Stimulated activated CD8-positive, alpha-beta memory T cell treated with anti-CD3 and anti-CD28 coated beads, Interleukin-12 subunit alpha, Interleukin-12 subunit beta, amount 100 ng/mL, for 4 hours (primary cell): ENCODE measurements at regions not wholly inside any gene's neighbourhood (a gene's known extent, or its start where the extent isn't known, plus 50 kb on each side); places are given as distances from the start of the nearest gene placed in this dataset.
A peak's percentile ranks its signal among the peaks of the same experiment; 100 is the strongest.

Experiments
- DNase-seq: peaks from one replicate; pipeline ENCODE4 v3.0.0-alpha.2; 2020; ENCODE audit warnings: low read depth

DNA sequence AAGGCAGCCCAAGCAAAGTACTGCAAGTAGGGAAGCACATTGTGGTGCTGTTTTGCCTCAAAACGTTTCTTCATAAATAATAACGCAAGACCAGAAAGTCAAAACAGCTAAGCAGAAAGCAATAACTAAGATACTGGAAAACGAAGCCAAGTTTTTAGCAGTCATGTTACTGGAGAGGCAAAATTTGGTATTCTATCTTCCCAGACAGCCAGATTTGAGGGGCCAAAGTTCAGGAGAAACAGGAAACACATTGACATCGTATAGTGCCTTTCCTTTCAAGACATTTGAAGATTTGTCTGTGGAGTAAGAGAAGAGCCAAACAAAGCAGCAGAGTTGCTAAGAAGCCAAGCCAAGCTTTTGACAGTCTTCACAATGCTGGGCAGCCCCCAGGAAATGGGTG, 843.6 kb upstream of the NECTIN3 start:
- DNase-seq = no peak

DNA sequence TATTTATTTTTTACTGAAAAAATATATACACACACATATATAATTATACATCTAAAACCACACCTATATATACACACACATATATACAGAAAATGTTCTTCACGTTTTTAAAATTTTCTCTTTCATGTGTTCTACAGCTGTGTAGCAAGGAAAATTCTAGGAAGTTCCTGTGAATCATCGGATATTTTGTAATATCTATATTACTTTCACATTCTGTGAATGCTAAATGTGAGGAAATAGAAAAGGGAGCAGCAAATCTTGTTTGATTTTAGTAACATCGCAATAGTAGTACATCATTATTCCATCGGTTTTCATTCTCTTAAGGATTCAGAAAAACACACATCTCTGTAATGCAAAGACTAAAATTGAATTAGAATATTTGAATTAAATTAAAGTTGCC, 836.8 kb upstream of the NECTIN3 start:
- no peak for DNase-seq

DNA sequence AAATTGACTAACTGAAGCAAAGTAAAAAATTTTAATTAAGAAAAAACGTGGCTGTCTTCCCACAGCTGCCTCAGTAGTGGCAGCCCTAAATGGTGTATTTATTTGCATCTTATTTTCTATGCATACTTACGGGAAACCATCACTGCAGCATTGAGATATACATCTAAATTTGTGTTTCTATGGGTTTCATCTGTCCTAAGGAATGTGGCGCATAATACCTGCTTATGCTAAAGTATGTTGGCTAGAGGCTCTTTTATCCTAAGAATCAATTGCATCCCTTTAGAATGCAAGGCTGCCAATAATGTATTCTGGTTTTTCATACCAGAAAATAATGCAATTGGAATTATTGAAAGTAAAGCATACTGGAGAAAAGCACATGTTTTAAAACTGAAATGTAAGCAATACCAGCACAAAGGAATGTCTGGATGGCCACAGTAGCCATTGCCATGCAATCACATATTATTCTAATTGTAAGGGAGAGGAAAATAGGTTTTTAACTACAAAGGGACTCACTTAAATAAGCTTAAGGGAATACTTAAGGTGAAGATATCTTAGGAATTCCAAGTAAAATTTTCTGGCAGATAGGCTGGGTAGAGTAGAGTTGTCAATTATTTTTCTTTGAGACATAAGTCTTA, 834.5 kb upstream of the NECTIN3 start:
- DNase-seq = no peak

DNA sequence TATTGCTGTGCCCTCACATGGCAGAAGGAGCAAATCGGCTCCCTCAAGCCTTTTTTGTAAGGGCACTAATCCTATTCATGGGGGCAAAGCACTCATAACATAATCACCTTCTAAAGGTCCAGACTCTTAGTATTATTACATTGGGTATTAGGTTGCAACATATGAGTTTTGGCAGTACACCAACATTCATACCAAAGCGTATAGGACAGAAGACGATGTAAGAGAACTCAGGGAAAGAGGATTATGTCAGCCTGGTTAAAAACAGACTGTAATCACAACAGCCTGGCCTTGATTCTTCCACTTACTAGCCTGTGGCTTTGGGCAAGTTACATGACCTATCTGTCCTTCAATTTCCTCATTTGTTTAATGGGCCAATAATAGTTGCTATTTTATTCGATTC, 828.5 kb upstream of the NECTIN3 start:
- no peak for DNase-seq

DNA sequence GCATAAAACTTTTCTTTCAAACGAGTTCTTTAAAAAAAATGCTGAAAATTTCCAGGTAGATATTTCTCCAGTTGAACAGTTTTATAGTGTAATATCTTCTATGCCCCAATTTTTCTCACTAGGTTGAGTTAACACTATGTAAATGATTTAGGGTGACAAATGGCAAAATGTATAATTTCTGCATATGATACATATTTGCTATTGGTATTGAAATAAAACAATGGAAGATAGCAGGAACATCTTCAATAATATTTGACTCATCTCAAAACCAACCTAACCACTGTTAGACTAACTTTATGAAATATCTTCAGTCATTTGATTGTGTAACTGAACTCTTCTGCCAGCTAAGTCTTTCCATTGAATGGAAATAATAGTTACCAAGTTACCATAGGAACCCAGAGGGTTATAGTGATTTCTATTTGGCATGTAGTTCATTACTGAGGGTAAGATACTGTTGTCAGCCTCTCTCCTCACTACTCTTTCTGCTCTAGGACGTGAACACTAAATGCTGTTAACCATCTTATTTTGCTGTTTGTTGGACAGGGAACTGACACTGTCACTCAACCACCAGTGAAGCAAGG, 824.7 kb upstream of the NECTIN3 start:
- DNase-seq = no peak

DNA sequence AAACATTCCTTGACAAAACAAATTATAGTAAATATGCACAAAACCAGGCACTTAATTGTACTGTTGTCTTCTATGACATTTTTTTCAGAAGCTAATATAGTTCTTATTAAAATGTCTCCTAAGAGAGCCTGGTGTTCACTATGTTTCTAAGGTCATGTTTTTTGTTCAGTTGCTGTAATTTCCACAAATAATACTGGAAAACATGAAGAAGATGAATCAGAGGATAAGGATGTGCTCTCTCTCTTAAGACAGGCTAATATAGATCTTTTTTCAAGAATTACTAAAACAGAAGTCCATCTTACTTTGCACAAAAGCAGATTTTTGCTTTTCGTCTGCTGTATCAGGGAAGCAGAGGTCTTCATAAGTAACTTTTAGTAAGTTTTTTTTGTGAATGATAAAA, 823.0 kb upstream of the NECTIN3 start:
- DNase-seq = no peak

DNA sequence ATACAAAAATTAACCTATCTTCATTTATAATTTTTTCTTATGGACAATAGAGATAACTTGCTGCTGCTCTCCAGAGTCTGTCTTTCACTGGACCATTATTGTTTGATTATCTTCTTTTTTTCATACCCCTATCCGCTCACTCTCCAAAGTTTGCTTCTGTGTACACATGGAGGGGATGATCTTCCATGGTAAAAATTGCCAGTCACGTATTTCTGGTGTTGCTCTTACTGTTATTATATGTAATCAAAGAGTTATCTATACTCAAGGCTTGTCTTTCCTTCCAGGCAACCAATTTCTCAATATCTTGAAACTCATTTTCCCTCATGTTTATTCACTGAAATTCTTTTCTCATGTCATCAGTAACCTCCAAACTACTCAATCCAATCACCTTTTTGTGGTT, 817.8 kb upstream of the NECTIN3 start:
- no peak for DNase-seq

DNA sequence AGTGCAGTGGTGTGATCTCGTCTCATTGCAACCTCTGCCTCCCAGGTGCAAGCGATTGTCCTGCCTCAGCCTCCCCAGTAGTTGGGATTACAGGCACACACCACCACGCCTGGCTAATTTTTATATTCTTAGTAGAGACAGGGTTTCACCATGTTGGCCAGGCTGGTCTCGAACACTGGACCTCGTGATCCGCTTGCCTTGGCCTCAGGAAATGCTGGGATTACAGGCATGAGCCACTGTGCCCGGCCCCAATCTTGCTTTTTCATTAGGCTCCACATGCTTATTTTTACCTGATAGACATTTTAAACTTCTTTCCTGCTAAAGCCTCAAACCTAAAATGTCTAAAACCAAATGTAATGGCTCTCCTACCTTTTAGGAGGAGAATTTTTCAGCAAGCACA, 817.0 kb upstream of the NECTIN3 start:
- no peak for DNase-seq

DNA sequence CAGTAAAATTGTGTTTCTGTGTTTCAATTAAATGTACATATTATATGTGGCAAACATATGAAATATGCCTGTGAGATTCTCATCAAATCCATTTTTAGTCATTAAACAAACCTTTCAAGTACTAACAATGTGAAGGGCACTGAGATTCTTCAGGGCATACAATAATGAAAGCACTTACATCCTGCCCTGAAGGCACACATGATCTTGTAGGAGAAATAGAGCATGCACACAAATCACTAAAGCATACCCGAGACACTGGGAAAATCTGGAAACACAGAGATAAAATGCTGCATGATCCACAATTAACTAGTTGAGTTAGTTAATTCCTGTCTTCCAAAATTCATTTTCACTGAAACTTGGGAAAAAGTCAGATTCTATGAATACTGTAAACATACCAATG, 810.5 kb upstream of the NECTIN3 start:
- no peak for DNase-seq

DNA sequence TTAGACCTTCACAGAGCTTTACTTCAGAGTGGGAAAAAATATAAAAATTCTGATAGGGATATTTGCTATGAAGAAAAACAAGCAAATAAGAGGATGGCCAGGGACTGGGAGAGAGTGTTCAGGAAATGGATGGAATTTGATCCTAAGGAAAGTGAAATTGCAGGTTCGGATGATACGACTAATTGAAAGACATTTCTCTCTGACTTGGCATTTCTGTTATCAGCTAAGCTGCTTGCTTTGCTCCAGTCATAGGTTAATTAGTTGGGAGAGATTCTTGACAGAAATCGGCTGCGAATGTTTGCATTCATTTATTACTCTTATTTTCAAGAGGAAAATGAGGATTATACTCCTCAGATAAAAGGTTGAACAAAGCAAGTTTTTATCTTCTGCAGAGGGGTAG, 808.7 kb upstream of the NECTIN3 start:
- no peak for DNase-seq

DNA sequence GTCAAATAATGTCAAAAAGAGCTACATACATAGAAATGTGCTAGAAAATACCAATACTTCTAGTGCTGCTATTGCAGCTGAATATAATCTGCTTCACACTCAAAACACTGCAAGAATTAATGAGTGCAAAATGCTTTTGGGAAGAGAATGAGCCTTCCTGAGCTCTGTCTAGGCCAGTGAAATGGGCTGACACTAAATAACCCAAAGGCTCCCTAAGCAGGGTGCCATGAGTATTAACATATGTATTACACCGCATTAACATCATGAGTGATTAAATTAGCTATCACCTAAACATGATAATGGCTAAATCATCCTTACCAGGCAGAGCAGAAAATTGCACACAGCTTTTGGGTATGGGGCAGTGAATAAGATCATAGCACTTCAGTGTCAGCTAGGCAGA, 806.3 kb upstream of the NECTIN3 start:
- DNase-seq = no peak

DNA sequence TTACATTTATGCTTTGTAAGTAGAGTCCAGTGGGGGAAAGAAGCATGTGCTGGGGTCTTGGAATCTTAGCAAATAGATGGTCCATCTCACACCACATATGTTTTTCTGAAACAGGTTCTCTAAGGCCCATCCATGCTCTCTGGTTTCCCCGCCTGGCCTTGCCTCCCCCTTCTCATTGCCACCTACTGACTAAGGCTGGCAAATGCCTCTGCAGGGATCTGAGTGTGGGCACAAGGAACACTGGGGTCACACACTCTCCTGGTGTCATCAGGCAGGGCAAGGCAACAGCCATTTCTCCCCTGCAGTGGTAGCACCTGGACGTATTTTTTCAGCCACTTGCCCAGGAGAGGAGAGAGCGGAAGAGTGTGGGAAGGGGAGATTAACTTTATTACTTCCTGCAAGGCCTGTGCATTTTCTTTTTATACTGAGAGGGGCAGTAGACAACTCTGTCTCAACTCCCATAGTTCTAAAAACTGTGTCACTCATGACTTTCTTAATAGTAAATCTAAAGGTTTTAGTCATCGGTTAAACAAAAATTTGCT, 804.2 kb upstream of the NECTIN3 start:
- no peak for DNase-seq

DNA sequence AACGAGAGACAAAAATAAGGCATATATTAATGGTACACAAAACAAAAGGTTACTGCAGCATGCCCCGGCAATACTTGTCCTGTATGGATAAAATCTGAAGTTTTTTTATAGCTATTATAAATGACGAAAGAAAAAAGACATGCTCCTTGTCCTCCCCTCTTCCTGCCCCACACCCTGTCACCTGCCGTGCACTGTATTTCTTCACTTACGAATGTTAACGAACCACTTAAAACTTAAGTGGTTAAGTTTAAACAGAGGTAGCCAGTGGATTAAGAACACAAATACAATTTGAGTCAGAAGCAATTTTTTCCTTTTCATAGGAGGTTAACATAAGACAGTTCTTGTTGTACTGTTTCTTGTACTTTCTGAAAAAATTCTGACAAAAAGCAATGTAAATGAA, 799.1 kb upstream of the NECTIN3 start:
- no peak for DNase-seq

DNA sequence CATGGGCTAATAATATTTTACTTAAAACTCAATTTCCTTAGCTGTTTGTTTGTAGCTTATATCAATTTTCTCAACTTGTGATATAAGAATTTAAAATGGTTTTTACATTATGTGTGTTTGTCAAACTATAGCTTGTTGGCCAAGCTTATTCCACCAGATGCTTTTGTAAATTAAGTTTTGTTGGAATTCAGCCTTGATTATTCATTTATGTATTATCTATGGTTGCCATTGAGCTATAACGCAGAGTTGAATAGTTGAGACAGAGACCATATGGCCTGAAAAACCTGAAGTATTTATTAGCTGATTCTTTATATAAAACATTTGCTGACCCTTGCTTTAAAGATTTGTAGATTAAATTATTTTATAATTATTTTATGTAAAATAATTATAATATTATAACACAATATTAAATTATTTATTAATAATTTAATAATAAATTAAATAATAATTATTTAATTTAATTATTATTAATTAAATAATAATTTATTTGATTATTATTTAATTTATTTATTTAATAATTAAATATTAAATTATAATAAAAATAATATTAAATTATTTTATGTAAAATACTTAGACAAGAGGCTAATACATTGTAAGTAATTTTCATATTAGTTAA, 779.6 kb upstream of the NECTIN3 start:
- no peak for DNase-seq

DNA sequence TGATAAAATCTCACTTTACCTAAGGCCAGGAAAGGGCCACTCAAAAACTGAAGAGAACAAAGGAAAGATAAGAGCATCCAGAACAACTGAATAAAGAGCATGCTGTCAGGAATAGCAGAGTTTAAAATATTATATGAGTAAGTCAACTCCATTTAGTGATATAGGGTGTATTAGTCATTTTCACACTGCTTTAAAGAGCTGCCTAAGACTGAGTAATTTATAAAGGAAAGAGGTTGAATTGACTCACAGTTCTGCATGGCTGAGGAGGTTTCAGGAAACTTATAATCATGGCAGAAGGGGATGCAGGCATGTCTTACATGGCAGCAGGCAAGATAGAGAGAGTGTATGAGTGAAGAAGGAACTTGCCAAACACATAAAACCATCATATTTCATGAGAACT, 778.0 kb upstream of the NECTIN3 start:
- no peak for DNase-seq

DNA sequence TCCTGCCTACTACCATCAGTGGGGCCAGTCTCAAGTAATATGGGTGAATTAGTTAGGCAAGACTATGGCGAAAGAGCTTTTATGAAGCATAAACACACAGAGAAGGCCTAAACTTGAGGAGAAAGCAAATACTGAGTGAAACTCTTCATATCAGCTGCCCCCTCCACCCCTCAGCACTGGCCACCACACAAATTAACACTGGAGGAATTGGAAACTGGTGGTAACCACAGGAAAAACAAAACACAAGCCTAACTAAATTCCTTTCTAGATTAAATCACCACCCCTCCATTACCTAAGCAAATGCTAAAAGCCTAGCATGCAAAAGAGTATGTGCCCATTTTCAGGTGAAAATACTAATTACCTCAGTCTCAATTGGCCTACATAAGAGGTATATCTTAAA, 774.7 kb upstream of the NECTIN3 start:
- no peak for DNase-seq

DNA sequence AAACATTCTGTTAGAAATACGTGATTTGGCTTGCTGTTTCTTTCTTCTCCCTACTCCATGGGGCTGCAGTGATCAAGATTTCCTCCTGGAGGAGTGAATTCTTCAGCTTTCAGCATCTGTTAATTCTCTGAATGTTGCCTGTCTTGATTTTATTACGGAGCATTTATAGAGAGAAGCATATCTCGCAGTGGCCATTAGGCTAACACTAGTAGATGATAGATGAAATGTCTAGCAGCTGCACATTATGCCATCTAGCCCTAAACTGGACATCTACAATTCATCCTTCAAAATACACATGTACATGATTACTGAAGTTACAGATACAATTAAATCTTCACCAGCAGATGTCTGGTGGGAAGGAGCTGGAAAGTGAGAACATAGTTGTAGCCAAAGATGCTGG, 769.8 kb upstream of the NECTIN3 start:
- no peak for DNase-seq

DNA sequence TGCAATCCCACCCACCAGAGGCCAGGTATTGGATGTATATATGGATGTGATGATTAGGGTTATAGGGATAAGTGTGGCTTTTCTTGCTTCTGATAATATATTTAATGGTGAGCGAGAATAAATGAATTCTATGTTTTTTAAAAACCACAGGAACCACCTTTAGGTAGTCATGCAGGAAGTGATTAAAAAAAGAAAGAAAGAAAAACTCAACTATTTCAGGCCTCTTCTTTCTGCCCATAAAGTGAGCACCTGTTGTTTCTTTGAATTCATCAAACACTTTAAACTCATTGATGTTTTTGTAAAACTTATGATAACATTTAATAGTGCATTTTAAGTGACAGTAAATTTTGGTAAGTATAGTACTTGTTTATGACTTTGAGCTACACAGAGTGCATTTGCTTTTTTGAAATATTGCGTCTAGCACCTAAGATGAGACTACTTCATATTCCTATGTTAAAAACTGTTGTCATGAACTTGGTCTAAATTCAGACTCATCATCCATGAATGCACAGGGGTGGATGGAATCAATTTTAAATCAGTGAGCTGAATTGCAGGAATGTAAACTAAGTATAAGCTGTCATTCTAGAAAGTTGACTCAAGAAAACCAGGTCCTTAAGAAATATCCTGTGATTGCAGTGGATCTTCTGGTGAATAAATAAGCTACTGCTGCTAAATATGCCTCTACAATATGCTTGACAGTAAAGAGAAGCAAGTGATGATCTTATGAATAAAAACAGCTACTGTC, 764.4 kb upstream of the NECTIN3 start:
- DNase-seq = no peak

DNA sequence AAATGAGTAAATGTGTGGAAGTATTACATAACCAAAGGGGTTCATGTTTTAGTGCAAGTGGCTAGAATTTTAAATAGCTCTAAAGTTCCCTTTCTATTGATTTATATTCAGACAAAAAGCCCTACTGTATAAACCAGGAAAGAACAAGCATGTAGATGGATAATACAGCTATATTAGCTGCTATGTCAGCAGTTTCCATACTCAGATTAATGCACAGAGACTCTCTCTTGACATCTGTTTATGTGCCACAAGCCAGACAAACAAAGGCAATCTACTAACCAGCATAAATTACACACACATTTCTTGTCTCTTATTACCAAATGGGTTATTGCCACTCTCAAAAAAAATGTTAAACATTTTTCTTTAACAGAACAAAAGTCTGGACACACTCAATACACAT, 760.1 kb upstream of the NECTIN3 start:
- DNase-seq = no peak

DNA sequence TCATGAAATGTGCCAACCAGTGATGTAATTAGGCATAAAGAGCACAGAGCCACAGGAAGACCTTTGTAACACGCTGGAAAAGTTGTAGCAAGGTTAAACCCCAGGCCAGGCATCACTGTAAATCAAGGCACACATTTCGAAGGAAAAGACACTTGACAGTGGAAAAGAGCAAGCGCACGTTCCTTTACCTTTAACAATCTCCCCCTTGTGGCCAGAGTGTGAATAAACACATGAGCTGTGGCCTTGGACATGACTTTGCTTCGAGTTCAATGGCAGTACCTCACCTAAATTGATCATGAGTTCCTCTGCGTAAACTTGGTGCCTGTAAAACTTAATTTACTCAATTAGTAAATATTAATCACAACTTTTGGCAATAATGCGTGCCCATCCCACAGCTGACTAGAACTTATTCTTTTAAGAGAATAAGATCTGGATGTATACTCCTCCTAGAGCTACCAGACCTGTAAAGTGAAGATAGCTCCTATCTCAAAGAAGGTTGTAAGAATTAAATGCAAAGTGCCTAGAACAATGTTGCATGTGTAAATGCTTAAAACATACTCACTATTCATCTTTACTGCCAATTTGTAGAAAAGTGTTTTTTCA, 757.0 kb upstream of the NECTIN3 start:
- DNase-seq = peak; percentile 0

DNA sequence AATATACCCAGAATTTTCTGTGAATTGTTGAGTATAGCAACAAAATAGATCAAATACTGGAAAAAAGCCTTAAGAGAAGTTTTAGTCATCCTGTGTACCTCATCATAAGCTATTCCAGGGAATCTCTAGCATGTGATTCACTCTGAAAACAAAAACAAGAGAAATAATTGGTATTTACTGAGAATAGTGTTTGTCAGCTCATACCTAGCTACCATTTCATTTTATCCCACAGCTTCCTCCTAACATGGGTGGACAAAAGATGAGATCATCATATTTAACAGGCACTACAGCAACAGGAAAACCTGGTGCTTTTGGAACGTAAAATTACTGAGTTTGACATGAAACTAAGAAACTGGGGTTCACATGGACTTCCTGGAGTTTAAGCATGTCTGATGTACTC, 753.5 kb upstream of the NECTIN3 start:
- no peak for DNase-seq

DNA sequence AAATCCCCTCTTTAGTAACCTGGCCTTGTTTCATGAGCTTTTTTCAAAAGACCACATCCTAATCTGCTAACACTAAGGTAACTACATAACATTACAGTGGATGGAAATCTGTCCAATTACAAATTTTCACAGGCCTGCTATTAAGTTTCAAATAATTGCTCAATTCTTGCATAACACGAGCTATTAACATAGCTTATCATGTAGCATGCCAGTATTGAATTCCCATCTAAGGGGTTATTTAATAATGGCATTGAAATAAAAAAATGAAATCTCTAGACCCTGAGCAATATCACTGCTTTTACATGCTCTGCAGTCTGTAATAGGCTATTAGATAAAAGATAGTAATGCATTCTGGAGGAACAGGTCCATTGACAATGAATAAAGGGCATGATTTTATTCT, 748.3 kb upstream of the NECTIN3 start:
- DNase-seq = no peak
